Neural cell (in vitro differentiated cells): ENCODE measurements at regions not wholly inside any gene's neighbourhood (a gene's known extent, or its start where the extent isn't known, plus 50 kb on each side); places are given as distances from the start of the nearest gene placed in this dataset.

ENCODE experiments used
- H2AFZ ChIP-seq: fragments of 200-600, 300-800 bp; sonication (generic), shearing (Covaris generic); 2 replicates; pipeline ENCODE4 v1.6.0; 2014; ENCODE audit warnings: low read depth, mild to moderate bottlenecking, antibody characterized with exemption, low read length, moderate library complexity
- H3F3A ChIP-seq: fragments of 200-600 bp; shearing (Covaris generic); 2 replicates; pipeline ENCODE4 v1.6.1; 2016; ENCODE audit warnings: mild to moderate bottlenecking, moderate library complexity, mixed read lengths, antibody characterized with exemption, low read length; ENCODE audit not compliant: insufficient read depth, poor library complexity, severe bottlenecking
- H3K27ac ChIP-seq: fragments of 200-600, 300-800 bp; sonication (generic), shearing (Covaris generic); 2 replicates; pipeline ENCODE4 v1.5.1; 2014; ENCODE audit warnings: mild to moderate bottlenecking, low read length, moderate library complexity
- H3K27me3 ChIP-seq: fragments of 300-800, 200-600 bp; sonication (generic), shearing (Covaris generic); 2 replicates; pipeline ENCODE4 v1.6.0; 2014; ENCODE audit warnings: mild to moderate bottlenecking, low read depth, low read length, moderate library complexity; ENCODE audit not compliant: insufficient read depth
- H3K36me3 ChIP-seq: fragments of 300-800, 200-600 bp; sonication (generic), shearing (Covaris generic); 2 replicates; pipeline ENCODE4 v1.5.1; 2014; ENCODE audit warnings: mild to moderate bottlenecking, antibody characterized with exemption, low read length, moderate library complexity; ENCODE audit not compliant: insufficient read depth
- H3K4me2 ChIP-seq: fragments of 300-800, 200-600 bp; sonication (generic), shearing (Covaris generic); 2 replicates; pipeline ENCODE4 v1.6.0; 2014; ENCODE audit warnings: mild to moderate bottlenecking, low read length
- H3K4me3 ChIP-seq: fragments of 300-800, 200-600 bp; sonication (generic), shearing (Covaris generic); 2 replicates; pipeline ENCODE4 v1.5.1; 2014; ENCODE audit warnings: mild to moderate bottlenecking, low read length, moderate library complexity
- H3K79me2 ChIP-seq: fragments of 200-600 bp; shearing (Covaris generic); replicated peaks from 2 replicates; pipeline ENCODE4 v1.6.0; 2014; ENCODE audit warnings: mild to moderate bottlenecking, low read length, moderate library complexity; ENCODE audit not compliant: insufficient read depth
- H3K9ac ChIP-seq: fragments of 300-800, 200-600 bp; sonication (generic), shearing (Covaris generic); 2 replicates; pipeline ENCODE4 v1.6.1; 2016; ENCODE audit warnings: mild to moderate bottlenecking, low read length, mixed read lengths
- H3K9me2 ChIP-seq: fragments of 200-600 bp; shearing (Covaris generic); 2 replicates; pipeline ENCODE4 v1.6.1; 2016; ENCODE audit warnings: mild to moderate bottlenecking, low read length, mixed read lengths; ENCODE audit not compliant: insufficient read depth
- H3K9me3 ChIP-seq: fragments of 200-600, 300-800 bp; sonication (generic), shearing (Covaris generic); 2 replicates; pipeline ENCODE4 v1.6.1; 2016; ENCODE audit warnings: mild to moderate bottlenecking, mixed run types, low read length, moderate library complexity, mixed read lengths
- H4K20me1 ChIP-seq: fragments of 200-600 bp; shearing (Covaris generic); 2 replicates; pipeline ENCODE4 v1.6.1; 2016; ENCODE audit warnings: mild to moderate bottlenecking, mixed run types; ENCODE audit not compliant: insufficient read depth
- EP300 ChIP-seq: fragments of 450-650 bp; conservative IDR thresholded peaks from 2 replicates; pipeline ENCODE4 v1.6.1; 2014; ENCODE audit warnings: antibody characterized with exemption, mild to moderate bottlenecking, moderate library complexity; ENCODE audit not compliant: poor library complexity, severe bottlenecking
- EZH2 ChIP-seq: fragments of 200-600, 300-800 bp; shearing (Covaris generic), sonication (generic); IDR thresholded peaks from 2 replicates; pipeline ENCODE4 v1.6.1; 2014; ENCODE audit warnings: antibody characterized with exemption, low read length, borderline replicate concordance, mild to moderate bottlenecking; ENCODE audit not compliant: insufficient read depth, poor library complexity, severe bottlenecking
- MXI1 ChIP-seq: fragments of 450-650 bp; conservative IDR thresholded peaks from 2 replicates; pipeline ENCODE4 v1.6.1; 2014; ENCODE audit warnings: antibody characterized with exemption, mild to moderate bottlenecking; ENCODE audit not compliant: poor library complexity, severe bottlenecking
- POLR2AphosphoS5 ChIP-seq: IDR thresholded peaks from 2 replicates; pipeline ENCODE4 v1.6.1; 2012
- RAD21 ChIP-seq: fragments of 450-650 bp; conservative IDR thresholded peaks from 2 replicates; pipeline ENCODE4 v1.6.1; 2014; ENCODE audit warnings: antibody characterized with exemption, mild to moderate bottlenecking, moderate library complexity
- REST ChIP-seq: IDR thresholded peaks from 2 replicates; pipeline ENCODE4 v1.6.1; 2012; ENCODE audit warnings: borderline replicate concordance
- SMC3 ChIP-seq: fragments of 450-650 bp; conservative IDR thresholded peaks from 2 replicates; pipeline ENCODE4 v1.6.1; 2014; ENCODE audit warnings: antibody characterized with exemption, mild to moderate bottlenecking, moderate library complexity; ENCODE audit not compliant: poor library complexity
- TAF1 ChIP-seq: IDR thresholded peaks from 2 replicates; pipeline ENCODE4 v1.6.1; 2012; ENCODE audit warnings: low read depth
- TF ChIP-seq, protein P1 (sequence below): fragments of 450-650 bp; IDR thresholded peaks from 2 replicates; pipeline ENCODE4 v1.5.1; 2014; ENCODE audit warnings: antibody characterized with exemption, mild to moderate bottlenecking, moderate library complexity; ENCODE audit not compliant: poor library complexity, severe bottlenecking

DNA sequence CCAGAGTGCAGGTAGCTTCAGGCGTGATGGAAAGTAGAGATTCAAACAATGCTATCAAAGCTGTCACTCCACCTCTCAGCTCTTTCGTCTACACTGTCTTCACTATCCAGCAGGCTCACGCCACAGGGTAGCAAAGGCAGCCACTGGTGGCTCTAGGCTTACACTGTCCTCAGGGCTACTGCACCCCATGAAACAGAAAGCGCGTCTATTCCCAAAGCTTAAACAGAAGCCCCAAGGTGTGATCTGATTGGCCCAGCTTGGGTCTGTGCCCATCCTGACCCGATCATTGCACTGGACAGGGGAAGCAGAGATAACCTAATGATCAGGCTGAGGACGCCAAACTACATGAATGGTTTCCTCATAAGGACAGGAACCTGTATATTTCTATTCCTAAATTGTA, 100.1 kb downstream of the PDCL3 start:
- H3K4me2 ChIP-seq = no peak overlapping the region
- no peaks in the 10 kb centered on the region for H3K9me3 ChIP-seq
- TF ChIP-seq REST (no peak), EZH2 (no peak), TAF1 (no peak), POLR2AphosphoS5 (no peak), SMC3 (no peak), EP300 (no peak), RAD21 (no peak), MXI1 (no peak)
- TF ChIP-seq, protein P1, sequence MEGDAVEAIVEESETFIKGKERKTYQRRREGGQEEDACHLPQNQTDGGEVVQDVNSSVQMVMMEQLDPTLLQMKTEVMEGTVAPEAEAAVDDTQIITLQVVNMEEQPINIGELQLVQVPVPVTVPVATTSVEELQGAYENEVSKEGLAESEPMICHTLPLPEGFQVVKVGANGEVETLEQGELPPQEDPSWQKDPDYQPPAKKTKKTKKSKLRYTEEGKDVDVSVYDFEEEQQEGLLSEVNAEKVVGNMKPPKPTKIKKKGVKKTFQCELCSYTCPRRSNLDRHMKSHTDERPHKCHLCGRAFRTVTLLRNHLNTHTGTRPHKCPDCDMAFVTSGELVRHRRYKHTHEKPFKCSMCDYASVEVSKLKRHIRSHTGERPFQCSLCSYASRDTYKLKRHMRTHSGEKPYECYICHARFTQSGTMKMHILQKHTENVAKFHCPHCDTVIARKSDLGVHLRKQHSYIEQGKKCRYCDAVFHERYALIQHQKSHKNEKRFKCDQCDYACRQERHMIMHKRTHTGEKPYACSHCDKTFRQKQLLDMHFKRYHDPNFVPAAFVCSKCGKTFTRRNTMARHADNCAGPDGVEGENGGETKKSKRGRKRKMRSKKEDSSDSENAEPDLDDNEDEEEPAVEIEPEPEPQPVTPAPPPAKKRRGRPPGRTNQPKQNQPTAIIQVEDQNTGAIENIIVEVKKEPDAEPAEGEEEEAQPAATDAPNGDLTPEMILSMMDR = no peak
- no peak overlapping the region for H3K9ac ChIP-seq
- no peak overlapping the region for H3K4me3 ChIP-seq
- H3K27ac ChIP-seq = no peak overlapping the region
- H2AFZ ChIP-seq = no peak overlapping the region
- H3K79me2 ChIP-seq = no peaks in the 10 kb centered on the region
- no peaks in the 10 kb centered on the region for H3K36me3 ChIP-seq
- no peaks in the 10 kb centered on the region for H3K27me3 ChIP-seq
- H3F3A ChIP-seq = no peaks in the 10 kb centered on the region
- H4K20me1 ChIP-seq = no peaks in the 10 kb centered on the region
- H3K9me2 ChIP-seq = no peaks in the 10 kb centered on the region

DNA sequence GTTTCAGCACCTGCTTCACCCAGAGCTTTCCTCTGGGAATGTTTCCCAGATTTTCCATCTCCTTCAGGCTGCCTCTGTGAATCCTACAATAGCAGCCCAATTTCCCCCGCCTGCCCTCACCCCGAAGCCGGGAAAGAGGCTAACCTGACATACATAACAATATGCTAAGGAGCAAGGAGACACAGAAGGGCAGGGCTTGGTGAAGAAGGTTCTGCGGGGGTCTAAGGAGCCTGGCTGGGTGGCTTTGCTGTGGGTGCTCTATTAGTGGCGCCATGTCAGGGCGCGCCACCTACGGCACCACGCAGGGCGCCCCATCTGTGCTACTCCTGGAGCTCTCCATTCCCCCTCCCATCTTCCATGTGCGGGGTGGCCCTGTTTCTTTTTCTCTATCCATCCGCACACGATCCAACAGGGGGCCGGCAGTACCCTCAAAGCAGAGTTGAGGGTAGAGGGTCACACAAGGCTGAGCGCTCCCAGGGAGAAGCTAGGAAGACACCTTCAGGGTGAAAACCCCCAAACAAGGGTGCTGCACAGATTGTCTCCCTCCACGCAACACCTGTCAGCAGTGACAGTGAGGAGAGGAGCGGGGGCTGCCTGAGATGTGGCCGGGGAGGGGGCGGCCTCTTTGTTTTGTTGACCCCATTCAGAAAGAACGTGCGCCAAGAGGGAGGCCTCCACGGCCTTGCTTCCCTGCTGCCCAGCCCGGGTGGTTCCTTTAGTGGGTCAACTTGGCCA, 101.4 kb downstream of the PDCL3 start:
- no peaks in the 10 kb centered on the region for H4K20me1 ChIP-seq
- H3K4me2 ChIP-seq = no peak overlapping the region
- no peak overlapping the region for H3K4me3 ChIP-seq

More for the DNA sequence above, 101.4 kb downstream of the PDCL3 start:
- Histone ChIP-seq H2AFZ (no peak overlapping the region), H3K79me2 (no peaks in the 10 kb centered on the region), H3K9ac (no peak overlapping the region), H3K36me3 (no peaks in the 10 kb centered on the region), H3K27me3 (no peaks in the 10 kb centered on the region), H3K9me3 (no peaks in the 10 kb centered on the region), H3K27ac (no peak overlapping the region), H3K9me2 (no peaks in the 10 kb centered on the region), H3F3A (no peaks in the 10 kb centered on the region)
- no peak for TF ChIP-seq TAF1
- TF ChIP-seq EP300 = no peak
- no peak for TF ChIP-seq SMC3
- TF ChIP-seq RAD21 = no peak
- TF ChIP-seq, protein P1 = no peak
- TF ChIP-seq MXI1 = no peak
- no peak for TF ChIP-seq POLR2AphosphoS5
- no peak for TF ChIP-seq EZH2
- TF ChIP-seq REST = no peak
